HG03039 (cell line): ENCODE measurements at regions not wholly inside any gene's neighbourhood (a gene's known extent, or its start where the extent isn't known, plus 50 kb on each side); places are given as distances from the start of the nearest gene placed in this dataset.
"Not testable (repeated sequence)": the region's sequence is repeated elsewhere in the genome, so short reads cannot be mapped to it uniquely, and the experiment has no call there.

Experiments used
- ATAC-seq: cut with Tn5 transposase; IDR thresholded peaks from one replicate; pipeline ENCODE4 v1.9.1; 2021; ENCODE audit warnings: mild to moderate bottlenecking, moderate library complexity; ENCODE audit not compliant: unreplicated experiment

DNA sequence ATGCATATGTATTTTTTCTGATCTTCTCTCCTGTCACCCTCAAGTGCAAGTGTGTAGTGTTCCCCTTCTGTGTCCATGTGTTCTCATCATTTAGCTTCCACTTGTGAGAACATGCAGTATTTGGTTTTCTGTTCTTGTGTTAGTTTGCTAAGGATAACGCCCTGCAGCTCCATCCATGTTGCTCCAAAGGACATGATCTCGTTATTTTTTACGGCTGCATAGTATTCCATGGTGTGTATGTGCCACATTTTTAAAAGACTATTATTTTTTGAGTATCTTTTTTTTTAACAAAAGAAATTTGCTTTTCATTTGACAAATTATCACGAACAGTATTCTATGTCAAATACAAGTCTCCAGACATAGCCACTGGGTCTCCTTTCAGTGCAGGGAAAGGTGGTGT lies 110.1 kb upstream of the ZNF746 start:
- no peak for ATAC-seq

DNA sequence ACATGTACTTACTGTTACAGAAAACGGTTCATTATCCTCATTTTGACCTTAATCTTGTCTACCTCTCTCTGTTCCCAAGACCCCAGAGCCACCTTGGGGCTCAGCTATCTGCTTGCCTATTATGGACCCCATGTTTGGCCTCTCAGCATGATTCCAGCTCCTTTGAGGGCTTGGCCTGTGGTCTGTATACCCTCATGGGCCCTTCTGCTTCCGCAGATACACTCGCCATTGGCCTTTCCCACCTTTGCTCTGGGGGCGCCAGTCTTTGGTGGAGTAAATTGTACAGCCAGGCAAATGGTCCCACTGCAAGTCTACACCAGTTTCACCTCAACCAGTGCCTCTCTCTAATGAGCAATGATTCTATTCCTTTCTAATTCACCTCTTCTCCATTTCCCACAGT lies 109.2 kb upstream of the ZNF746 start:
- no peak for ATAC-seq

- no peak for ATAC-seq
These were observed 108.1 kb upstream of the ZNF746 start for GRCh38 chr7:149605696-149606095.

DNA sequence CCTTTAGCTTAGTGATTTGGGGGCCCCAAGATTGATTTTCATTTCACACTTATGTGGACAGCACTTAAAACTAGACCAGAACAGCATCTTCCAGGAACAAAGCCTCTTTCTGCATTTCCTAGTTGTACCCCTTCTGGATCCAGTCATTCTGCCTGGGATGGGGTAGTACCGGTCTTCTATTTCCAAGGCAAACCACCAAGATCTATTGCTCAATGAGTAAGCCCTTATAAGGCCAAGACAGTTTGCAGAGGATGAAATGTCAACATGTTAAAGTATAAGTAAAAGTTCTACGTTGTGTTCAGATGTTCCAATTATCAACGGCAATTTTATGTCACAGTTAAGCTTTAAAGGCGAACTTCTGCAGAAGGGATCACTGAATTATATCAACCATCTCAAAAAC lies 106.9 kb upstream of the ZNF746 start:
- no peak for ATAC-seq

- ATAC-seq, result peak; percentile 92
These were observed 103.2 kb upstream of the ZNF746 start for GRCh38 chr7:149600669-149601330.

- peak; percentile 33 for ATAC-seq
These were observed 102.1 kb upstream of the ZNF746 start for GRCh38 chr7:149599636-149600206.

DNA sequence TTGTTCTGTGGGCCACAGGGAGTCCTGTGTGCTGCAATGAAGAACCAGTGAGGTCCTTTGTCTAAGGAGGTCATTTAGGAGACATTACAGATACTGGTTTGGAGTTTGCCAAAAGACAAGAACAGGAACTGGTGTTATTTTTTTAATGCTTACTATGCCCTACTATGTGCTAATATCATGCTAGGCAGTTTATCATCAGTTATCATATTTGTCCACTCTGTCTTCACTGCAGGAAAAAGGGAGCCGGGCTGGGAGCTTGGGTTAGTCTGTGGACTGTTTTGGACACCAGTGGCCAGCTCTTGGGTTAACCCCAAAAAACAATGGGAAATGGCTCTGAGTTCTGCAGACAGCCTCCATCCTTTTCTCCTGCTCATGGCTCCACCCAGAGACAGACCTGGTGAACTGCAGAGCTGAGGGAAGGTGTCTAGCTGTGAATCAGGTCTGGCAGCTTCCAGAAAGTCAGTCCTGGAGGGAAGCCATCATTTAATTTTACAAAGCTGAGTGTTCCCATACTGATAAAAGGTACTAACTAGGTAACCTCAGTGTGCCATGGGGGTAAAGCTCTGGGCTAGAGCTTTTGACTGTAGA lies 101.2 kb upstream of the ZNF746 start:
- ATAC-seq, result no peak

DNA sequence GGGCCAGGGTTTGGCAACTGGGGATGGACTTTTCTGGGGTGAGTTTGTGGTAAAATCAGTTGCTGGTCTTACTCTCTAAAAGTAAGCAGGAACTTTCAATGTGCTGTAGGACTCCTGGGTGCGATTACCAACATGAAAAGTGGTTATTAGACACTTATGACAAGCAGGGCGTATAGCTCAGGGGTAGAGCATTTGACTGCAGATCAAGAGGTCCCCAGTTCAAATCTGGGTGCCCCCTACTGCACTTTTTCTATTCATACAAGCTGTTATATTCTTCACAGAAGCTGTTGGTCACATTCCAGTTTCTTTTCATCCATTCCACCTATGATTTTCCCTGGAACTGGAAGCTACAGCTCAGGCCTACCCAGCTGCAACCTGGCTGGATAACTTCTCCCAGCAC lies 100.2 kb upstream of the ZNF746 start:
- not testable (repeated sequence) for ATAC-seq

- no peak for ATAC-seq
These were observed 97.9 kb upstream of the ZNF746 start for GRCh38 chr7:149595541-149595940.

DNA sequence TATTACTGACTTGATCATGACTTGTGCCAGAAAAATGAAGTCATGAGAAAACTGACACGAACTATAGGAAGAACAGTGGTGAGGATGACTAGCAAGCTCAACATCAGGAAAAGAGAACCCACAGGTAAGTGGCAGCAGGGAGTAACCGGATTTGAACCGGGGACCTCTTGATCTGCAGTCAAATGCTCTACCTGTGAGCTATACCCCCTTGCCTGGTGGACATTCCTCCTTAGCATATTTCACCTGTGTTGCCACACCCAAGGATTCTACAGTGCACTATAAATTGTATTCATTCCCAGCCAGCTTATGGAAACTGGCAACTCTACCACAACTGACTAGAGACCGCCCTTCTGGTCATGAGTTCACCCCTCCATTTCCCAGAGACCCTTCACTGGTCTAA lies 97.5 kb upstream of the ZNF746 start:
- no peak for ATAC-seq

GRCh38 chr7:149588930-149589329 lies 91.3 kb upstream of the ZNF746 start:
- ATAC-seq, result no peak

- no peak for ATAC-seq
These were observed 89.3 kb upstream of the ZNF746 start for GRCh38 chr7:149586646-149587645.

GRCh38 chr7:149584530-149584929 lies 86.9 kb upstream of the ZNF746 start:
- no peak for ATAC-seq

- no peak for ATAC-seq
These were observed 86.4 kb upstream of the ZNF746 start for GRCh38 chr7:149584009-149584408.

- ATAC-seq, result no peak
These were observed 82.7 kb upstream of the ZNF746 start for GRCh38 chr7:149580328-149580727.

GRCh38 chr7:149579365-149579764 lies 81.8 kb upstream of the ZNF746 start:
- not testable (repeated sequence) for ATAC-seq

GRCh38 chr7:149574428-149574827 lies 76.8 kb upstream of the ZNF746 start:
- not testable (repeated sequence) for ATAC-seq

DNA sequence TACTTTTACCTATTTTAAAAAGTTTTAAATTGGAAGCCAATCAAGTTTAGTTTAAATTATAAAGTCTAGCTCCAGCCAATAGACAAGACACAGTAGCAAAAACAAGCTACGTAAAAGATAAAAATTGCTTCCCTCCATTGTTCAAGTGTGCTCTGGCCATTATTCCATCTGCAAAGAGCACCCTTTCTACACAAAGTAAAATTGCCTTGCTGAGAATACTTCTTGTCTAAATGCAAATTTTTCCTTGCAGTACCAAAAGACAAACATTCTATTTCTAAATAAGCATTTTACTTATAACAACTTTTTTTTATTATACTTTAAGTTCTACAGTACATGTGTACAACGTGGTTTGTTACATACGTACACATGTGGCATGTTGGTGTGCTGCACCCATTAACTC lies 75.9 kb upstream of the ZNF746 start:
- no peak for ATAC-seq

- not testable (repeated sequence) for ATAC-seq
These were observed 75.3 kb upstream of the ZNF746 start for GRCh38 chr7:149572920-149573319.

GRCh38 chr7:149570784-149571183 lies 73.2 kb upstream of the ZNF746 start:
- no peak for ATAC-seq

DNA sequence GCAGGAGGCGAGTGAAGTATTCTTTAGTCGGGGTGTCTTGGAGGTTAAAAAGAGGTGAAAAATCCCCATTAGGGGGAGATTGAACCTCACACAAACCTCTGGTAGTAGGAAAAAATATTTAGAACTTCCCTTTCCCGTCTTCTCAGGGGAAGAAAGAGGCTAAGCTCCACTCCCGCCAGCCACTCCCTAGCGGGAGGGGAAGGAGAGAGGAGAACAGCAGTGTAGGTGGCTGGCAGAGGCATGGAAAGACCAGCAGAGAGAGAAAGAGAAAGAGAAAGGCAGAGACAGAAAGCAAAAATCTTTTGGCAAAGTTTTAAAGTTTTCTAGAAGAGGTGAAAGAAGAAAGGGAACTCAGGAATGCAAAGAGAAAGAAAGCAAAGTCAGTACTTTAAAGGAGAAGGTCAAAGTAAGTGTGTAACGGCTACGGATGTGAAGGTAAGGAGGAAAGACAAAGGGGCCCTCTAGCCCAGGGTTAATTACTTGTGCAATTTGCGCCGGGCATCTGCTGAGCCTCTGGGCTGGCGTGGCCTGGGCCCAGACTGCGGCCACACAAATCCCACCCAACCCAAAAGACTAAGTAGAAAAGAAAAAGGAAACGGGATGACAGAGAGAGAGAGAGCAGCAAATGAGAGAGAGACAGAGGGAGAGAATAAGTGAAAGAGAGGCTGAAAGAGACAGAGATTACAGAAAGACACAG lies 72.3 kb upstream of the ZNF746 start:
- no peak for ATAC-seq
